Esophagus (tissue), 2 donors: ENCODE measurements at regions not wholly inside any gene's neighbourhood (a gene's known extent, or its start where the extent isn't known, plus 50 kb on each side); places are given as distances from the start of the nearest gene placed in this dataset.
"Not testable (repeated sequence)": the region's sequence is repeated elsewhere in the genome, so short reads cannot be mapped to it uniquely, and the experiment has no call there.

ENCODE experiments used
- H3K27ac ChIP-seq, 2 donors: one replicate each; pipeline ENCODE4 v1.5.1; 2013; ENCODE audit warnings: low read depth in 2 of 2, mild to moderate bottlenecking in 2 of 2, inconsistent platforms in 1 of 2, low read length in 1 of 2, moderate library complexity in 1 of 2
- H3K27me3 ChIP-seq, 2 donors: one replicate each; pipeline ENCODE4 v1.6.1; 2013; ENCODE audit warnings: low read length in 2 of 2, control low read depth in 1 of 2, mild to moderate bottlenecking in 1 of 2; ENCODE audit not compliant: insufficient read depth in 2 of 2, control insufficient read depth in 1 of 2
- H3K36me3 ChIP-seq, 2 donors: one replicate each; pipeline ENCODE4 v1.6.1; 2013; ENCODE audit warnings: low read length in 1 of 2; ENCODE audit not compliant: control insufficient read depth in 2 of 2, insufficient read depth in 2 of 2
- H3K4me1 ChIP-seq, 2 donors: one replicate each; pipeline ENCODE4 v1.6.1; 2013; ENCODE audit warnings: low read length in 1 of 2; ENCODE audit not compliant: control insufficient read depth in 2 of 2, insufficient read depth in 2 of 2
- H3K4me3 ChIP-seq, 2 donors: one replicate each; pipeline ENCODE4 v1.5.1; 2013; ENCODE audit warnings: low read length in 2 of 2, mild to moderate bottlenecking in 2 of 2, low read depth in 1 of 2, moderate library complexity in 1 of 2
- H3K9me3 ChIP-seq, 2 donors: one replicate each; pipeline ENCODE4 v1.6.1; 2013; ENCODE audit warnings: mild to moderate bottlenecking in 2 of 2, low read depth in 1 of 2, low read length in 1 of 2, moderate library complexity in 1 of 2; ENCODE audit not compliant: control insufficient read depth in 2 of 2, insufficient read depth in 1 of 2
- WGBS, 2 donors: extraction: QIAGEN DNeasy Blood & Tissue Kit; methylation state at CpG; one replicate each; pipeline ENCODE4 v1.1.7; 2013; 5-methylcytosine and 5-hydroxymethylcytosine counted together
- donor health status: healthy with polysubstance abuse.
- donor health status: Bipolar disorder and iron deficiency.

DNA sequence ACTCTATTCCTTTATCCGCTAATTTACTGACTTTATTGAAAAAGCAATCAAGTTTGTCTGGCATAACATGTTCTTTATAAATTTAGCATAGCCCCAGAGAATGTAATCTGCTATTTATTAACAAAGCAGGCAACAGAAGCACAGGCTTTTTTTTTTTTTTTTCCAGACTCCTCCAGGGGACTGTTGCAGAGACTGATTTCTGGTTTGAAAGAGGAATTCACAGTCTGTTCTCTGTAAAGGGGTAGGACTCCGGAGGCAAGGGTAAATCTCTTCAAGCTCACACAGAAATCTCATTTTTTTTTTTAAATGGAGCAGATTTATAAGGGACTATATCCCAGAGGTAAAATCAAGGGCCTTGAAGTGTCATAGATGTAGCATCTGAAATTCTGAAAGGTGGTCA, 1386.5 kb upstream of the CDH8 start:
- H3K27me3 ChIP-seq: no peaks in the 10 kb centered on the region
- WGBS, 2 donors: 81 to 85% methylated on average over 2 of the region's 2 CpGs
- H3K4me1 ChIP-seq: no peaks in the 10 kb centered on the region
- no peak overlapping the region for H3K4me3 ChIP-seq
- no peak overlapping the region for H3K27ac ChIP-seq
- no peaks in the 10 kb centered on the region for H3K9me3 ChIP-seq
- no peaks in the 10 kb centered on the region for H3K36me3 ChIP-seq

DNA sequence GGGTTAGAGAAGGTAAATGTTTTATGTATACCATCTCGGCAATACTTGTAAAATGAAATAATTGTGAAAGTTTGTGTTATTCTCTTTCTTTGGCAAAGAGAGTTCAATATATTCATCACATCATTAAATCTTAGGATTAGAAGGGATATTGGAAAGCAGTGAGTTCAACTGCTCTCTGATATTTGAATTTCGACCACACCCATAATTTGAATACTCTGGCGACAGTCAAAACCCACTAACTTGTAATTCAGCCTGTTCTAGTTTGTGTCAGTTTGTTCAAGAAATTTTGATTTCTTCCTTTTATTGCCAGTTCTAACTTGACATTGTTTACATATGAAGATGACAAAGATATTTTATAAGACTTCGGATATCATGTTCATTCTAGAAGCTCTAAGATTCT, 1380.5 kb upstream of the CDH8 start:
- Histone ChIP-seq H3K4me1 (no peaks in the 10 kb centered on the region), H3K36me3 (no peaks in the 10 kb centered on the region), H3K4me3 (no peak overlapping the region), H3K27me3 (no peaks in the 10 kb centered on the region), H3K9me3 (no peaks in the 10 kb centered on the region), H3K27ac (no peak overlapping the region)
- WGBS, 2 donors: 44 to 63% methylated on average over 4 of the region's 4 CpGs

GRCh38 chr16:63415014-63415413, 1378.8 kb upstream of the CDH8 start:
- WGBS, 2 donors: 58 to 69% methylated on average over 2 of the region's 2 CpGs
- Histone ChIP-seq H3K27ac (no peak overlapping the region), H3K27me3 (no peaks in the 10 kb centered on the region), H3K4me1 (no peaks in the 10 kb centered on the region), H3K9me3 (no peaks in the 10 kb centered on the region), H3K4me3 (no peak overlapping the region), H3K36me3 (no peaks in the 10 kb centered on the region)

DNA sequence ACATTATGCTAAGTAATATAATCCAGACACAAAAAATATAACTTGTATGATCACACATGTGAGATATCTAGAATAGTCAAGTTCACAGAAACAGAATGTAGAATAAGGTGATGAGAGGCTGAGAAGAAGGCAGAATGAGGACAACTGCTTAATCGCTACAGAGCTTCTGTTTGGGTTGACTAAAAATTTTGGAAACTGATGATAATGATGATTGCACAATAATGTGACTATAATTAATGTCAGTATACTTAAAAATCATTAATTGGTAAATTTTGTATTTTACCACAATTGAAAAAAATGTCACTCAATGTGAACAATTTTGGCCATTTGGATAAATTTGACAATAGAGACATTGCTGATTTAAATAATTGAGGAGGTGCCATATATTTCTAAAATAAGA, 1374.4 kb upstream of the CDH8 start:
- H3K4me1 ChIP-seq: no peaks in the 10 kb centered on the region
- H3K36me3 ChIP-seq: no peaks in the 10 kb centered on the region
- 98 to 100% methylated on average over 1 of the region's 1 CpG for WGBS, 2 donors
- H3K27ac ChIP-seq: no peak overlapping the region
- no peak overlapping the region for H3K4me3 ChIP-seq
- no peaks in the 10 kb centered on the region for H3K9me3 ChIP-seq
- no peaks in the 10 kb centered on the region for H3K27me3 ChIP-seq

DNA sequence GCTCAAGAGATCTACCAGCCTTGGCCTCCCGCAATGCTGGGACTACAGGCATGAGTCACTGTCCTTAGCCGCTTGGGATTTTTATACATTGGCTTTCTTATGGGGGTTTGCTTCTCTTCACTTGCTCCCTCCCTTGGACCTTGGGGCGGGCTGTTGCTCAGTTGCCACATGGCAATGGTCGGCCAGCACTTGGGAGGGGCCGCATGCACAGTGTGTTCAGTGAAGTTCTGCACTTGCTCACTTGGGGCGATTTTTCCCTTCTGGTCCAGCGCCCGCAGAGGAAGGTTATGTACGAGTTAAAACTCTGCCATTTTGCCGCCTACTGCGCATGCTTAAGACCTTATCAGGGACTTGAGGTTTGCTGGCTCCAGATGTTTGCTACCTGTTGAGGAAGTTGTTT, 1367.6 kb upstream of the CDH8 start:
- Histone ChIP-seq H3K27me3 (no peaks in the 10 kb centered on the region), H3K4me3 (no peak overlapping the region), H3K4me1 (no peaks in the 10 kb centered on the region), H3K27ac (no peak overlapping the region), H3K36me3 (no peaks in the 10 kb centered on the region), H3K9me3 (peaks cover 0 to 3% of the 10 kb centered on the region in 2 donors)
- 96 to 98% methylated on average over 11 of the region's 11 CpGs for WGBS, 2 donors

DNA sequence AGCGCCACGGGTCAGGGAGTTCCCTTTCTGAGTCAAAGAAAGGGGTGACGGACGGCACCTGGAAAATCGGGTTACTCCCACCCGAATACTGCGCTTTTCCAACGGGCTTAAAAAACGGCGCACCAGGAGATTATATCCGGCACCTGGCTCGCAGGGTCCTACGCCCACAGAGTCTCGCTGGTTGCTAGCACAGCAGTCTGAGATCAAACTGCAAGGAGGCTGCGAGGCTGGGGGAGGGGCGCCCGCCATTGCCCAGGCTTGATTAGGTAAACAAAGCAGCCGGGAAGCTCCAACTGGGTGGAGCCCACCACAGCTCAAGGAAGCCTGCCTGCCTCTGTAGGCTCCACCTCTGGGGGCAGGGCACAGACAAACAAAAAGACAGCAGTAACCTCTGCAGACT, 1352.0 kb upstream of the CDH8 start:
- H3K27ac ChIP-seq, H3K9me3 ChIP-seq, H3K27me3 ChIP-seq, H3K4me3 ChIP-seq, H3K4me1 ChIP-seq, H3K36me3 ChIP-seq: not testable (repeated sequence)
- WGBS, 2 donors: 86 to 89% methylated on average over 18 of the region's 18 CpGs

DNA sequence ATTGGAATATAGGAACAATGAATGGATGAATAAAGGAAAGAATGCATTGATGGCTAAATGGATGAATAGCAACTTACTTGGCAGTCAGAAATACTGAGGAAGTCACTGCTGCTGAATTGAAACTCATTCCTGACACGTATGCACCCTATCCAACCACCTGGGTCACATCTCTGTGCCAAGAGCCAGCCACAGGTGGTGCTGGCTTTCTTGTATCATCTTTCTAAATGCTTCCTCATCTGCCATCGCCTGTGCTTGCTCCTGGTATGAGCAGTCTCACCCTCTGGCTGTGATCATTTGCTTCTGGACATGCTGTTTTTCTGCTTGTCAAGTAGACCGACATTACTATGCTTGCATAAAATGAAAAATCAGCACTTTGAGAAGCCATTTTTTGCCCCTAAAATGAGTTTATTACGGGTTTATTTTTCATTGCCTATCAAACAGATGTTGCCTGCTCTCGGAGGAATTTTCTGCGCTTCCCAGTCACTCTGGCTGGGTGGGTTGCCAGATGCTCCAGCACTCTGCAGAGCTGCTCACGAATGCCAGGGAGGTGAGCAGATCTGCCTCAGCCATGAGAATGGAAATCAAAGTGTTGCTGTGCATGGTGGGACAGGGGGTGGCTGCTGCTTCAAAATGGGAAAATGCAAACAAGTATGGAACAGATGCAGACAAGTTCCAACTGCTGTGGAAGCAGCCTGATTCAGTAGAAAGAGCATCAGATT, 1349.6 kb upstream of the CDH8 start:
- no peak overlapping the region for H3K27ac ChIP-seq
- no peaks in the 10 kb centered on the region for H3K4me1 ChIP-seq
- no peaks in the 10 kb centered on the region for H3K36me3 ChIP-seq
- H3K4me3 ChIP-seq: no peak overlapping the region
- no peaks in the 10 kb centered on the region for H3K27me3 ChIP-seq
- no peaks in the 10 kb centered on the region for H3K9me3 ChIP-seq
- 36 to 47% methylated on average over 7 of the region's 7 CpGs for WGBS, 2 donors

- WGBS, 2 donors: 69 to 76% methylated on average over 1 of the region's 1 CpG
- H3K27ac ChIP-seq: no peak overlapping the region
- no peak overlapping the region for H3K4me3 ChIP-seq
- H3K4me1 ChIP-seq: no peaks in the 10 kb centered on the region
- H3K27me3 ChIP-seq: no peaks in the 10 kb centered on the region
- H3K36me3 ChIP-seq: no peaks in the 10 kb centered on the region
- H3K9me3 ChIP-seq: no peaks in the 10 kb centered on the region
Measured at GRCh38 chr16:63373744-63374143, 1337.5 kb upstream of the CDH8 start.

GRCh38 chr16:63372815-63373214, 1336.6 kb upstream of the CDH8 start:
- no peak overlapping the region for H3K4me3 ChIP-seq
- H3K4me1 ChIP-seq: no peaks in the 10 kb centered on the region
- no peak overlapping the region for H3K27ac ChIP-seq
- no peaks in the 10 kb centered on the region for H3K36me3 ChIP-seq
- no peaks in the 10 kb centered on the region for H3K9me3 ChIP-seq
- no peaks in the 10 kb centered on the region for H3K27me3 ChIP-seq

DNA sequence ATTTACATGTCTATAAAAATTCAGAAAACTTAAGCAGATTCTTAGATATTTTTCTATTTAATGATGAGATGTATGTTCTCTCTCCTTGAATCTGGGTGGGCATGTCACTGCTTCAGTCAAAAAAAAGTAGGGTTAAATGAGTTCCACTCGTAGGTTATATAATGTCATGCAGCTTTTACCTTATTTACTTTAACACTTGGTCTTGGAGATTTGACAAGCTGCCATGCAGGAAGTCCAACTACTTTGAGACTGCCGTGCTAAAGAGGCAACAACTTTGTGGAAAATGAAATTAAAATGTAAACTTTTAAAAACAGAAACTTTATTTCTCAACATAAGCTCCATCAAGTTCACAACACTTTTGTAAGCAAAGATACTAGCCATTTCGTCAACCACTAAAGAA, 1336.0 kb upstream of the CDH8 start:
- Histone ChIP-seq H3K27me3 (no peaks in the 10 kb centered on the region), H3K4me3 (no peak overlapping the region), H3K9me3 (no peaks in the 10 kb centered on the region), H3K36me3 (no peaks in the 10 kb centered on the region), H3K27ac (no peak overlapping the region), H3K4me1 (no peaks in the 10 kb centered on the region)
- 19 to 24% methylated on average over 3 of the region's 3 CpGs for WGBS, 2 donors
